ENCODE measurements at regions not wholly inside any gene's neighbourhood (a gene's known extent, or its start where the extent isn't known, plus 50 kb on each side); places are given as distances from the start of the nearest gene placed in this dataset.

GRCh38 chr3:139248593-139249255 is 95.1 kb upstream of the MRPS22 start:
- no peak for DNase-seq

- DNase-seq = peak; percentile 89
These were observed 92.3 kb upstream of the MRPS22 start for GRCh38 chr3:139251529-139251928.

GRCh38 chr3:139252719-139253118 is 91.1 kb upstream of the MRPS22 start:
- no peak for DNase-seq

DNA sequence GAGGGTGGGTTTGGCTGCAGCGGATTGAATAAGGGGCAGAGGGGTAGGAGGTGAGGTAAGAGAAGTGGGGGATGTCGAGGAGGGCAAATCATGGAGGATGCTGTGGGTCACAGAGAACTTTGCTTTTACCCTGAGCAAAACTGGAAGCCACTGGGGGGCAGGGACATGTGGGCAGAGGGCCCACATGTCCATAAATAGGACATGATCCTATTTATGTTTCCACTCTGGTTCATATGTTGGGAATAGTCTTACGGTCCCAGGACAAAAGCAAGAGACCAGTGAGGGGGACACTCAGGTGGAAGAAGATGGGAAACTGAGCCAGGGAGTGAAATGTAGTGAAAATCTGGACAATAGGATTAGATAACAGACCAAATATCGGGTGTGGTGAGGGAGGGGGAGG is 85.5 kb upstream of the MRPS22 start:
- no peak for DNase-seq

DNA sequence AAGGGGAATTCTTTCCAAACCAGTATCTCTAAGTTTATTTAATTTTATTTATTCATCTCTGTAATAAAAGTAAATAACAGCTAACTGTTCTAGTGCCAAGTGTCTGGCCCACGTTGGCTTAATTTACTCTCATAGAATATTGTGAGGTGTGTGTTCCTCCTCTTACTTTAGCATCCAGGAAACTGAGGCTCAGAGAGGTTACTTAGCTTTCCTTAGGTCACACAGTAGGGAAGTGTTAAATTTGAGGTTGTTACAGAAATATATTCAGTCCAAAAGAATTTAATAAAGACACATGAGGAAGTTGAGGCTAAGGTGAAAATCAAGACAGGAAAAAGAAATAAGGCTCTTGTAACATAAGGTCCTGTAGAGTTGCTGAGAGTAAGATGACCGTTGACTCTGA is 84.4 kb upstream of the MRPS22 start:
- DNase-seq = no peak

DNA sequence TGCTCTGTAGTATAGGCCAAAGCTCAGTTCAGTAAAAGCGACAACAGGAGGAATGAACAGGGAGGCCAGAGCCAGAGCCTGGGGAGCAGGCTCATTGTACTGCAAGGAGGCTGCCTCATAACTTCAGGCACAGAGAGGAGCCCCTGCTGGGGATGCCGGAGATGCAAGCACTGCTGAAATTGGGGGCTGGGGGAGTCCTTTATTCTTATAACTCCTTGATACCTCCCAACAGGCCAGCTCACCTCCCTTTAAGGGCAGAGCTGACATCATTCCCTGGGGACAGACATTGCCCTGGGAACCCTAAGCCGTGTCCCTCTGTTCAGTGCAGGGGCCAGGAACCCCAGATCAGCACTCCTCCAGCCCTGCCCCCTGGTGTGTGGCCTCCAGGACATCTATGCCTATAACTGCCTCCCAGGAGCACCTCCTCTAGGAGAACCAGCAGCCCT is 83.8 kb upstream of the MRPS22 start:
- no peak for DNase-seq

DNA sequence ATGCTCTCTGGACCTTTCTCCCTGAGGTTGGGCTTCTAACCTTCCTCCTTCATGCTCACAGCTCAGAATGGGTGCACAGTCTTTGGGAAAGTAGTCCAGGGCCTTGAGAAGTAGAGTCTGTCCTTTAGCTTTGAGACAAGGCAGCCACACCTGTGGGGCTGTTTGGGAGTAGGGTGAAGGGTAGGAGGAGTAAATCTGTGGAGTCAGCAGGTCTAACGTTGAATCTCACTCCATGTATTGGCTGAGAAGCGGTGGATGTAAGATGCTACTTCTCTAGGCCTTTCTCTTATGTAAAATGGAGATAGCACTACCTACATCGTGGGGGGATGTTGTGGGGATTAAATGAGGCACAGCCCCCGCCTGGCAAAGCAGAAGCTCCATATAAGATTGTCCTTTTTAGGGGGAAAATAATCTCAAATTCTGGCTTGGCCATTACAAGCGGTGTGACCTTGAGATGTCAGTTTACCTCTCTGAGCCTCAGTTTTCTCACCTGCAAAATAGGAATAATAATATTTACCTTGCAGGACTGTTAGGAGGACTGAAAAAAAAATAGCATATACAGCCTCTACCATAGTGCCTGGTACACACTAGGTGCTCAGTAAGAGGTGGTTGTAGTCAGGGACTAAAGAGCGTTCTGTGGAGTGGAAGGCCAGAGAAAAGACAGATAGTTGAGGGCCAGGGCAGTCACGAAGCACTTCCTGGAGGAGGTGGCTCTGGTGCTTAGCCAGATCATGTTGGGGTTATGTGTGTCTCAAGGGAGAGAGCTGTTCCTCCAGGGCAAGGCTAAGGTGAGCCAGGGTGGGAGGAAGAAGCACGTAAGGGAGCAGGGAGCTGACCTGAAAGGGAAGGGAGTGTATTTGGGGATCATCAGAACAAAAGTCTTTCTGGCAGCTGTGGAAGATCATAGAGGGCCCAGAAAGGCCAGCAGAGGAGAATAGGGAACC is 82.8 kb upstream of the MRPS22 start:
- no peak for DNase-seq

DNA sequence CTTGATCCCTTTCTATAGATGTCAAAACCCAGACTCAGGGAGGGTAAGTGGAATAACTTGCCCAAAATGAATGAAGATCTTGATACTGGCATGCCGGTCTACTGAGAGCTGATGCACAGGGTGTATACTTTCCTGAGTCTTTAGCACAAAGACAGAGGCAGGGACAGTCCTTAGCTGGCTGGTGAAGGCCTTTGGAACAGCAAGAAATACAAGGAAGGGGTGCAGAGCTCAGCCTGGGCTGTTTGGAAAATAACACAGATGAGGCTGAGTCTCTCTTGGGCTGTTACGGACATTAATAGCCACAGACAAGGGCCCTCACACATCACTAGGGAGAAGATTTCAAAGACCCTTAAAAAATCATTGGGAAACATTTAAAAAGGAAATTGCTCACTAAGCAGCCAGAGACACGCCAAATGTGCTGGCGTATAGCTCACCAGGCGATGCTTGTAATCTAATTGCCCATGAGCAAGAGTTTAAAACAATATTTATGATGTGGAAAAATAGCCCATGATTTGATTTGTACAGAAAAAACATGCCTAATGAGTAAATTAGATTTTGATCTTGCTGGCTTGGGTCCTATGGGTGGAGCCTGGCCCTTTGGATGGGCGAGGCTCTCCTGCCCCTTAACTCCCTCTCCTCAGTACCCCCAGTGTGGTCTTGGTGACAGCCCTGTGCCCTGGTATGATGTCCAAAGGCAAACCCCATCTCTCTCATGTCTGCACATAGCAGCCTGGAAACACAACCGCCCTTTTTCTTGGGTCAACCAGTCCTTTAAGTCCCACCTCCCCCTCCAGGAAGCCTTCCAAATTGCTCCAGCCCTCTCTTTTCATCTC is 81.8 kb upstream of the MRPS22 start:
- no peak for DNase-seq

- no peak for DNase-seq
These were observed 80.0 kb upstream of the MRPS22 start for GRCh38 chr3:139263798-139264197.

DNA sequence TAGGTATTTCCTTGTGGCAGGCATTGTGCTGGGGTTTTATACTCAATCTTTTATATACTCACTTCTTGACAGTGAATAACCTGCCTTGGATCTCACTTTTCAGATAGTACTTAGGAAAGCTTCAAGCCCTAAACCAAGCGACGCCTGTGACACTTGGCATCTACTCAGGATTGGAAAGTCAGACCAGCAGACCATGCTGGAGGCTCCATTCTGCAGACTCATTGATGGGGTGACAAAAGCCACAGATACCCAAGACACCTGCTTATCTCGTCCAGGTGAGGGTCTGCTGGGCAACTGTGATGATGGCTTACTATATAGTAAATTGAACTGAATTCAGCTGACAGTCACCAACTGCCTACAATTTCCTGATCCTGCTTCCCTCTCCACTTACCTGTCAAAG is 79.4 kb upstream of the MRPS22 start:
- DNase-seq = no peak

DNA sequence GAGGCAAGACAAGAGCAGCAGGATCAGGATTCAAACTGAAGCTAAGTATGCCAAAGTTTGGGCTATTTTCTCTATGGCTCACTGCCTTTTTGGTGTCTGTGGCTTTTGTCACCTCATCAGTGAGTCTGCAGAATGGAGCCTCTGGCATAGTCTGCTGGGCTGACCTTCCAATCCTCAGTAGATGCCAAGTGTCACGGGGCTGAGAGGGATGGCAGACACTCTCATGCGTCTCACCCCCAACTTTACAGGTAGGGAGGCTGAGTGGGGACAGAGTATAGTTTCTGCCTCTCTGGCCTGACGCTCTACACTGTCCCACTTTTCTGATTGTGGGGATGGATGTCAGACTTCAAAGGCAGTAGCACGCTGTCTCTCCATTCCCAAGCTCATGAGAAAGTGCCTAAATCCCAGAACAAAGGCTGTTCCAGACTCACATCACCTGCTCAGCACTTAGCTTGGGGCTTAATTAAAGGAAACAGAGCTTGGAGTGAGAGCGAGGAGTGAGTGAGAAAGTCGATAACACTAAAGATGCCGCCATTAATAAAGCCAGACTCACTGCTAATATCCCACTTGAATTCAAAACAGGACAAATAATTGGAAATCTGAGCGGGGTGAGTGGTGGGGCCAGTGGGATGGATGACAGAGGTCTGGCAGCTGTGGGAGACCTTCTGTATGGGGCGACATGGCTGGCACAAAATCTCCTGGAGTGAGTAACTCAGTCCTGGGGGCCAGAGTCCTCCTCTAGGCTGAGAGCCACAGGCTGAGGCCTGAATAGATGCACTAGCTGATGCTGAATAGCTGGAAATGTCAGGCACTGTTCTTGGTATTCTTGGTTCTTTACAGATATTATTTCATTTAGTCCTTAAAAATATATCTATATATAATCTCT is 78.4 kb upstream of the MRPS22 start:
- no peak for DNase-seq

- no peak for DNase-seq
These were observed 76.2 kb upstream of the MRPS22 start for GRCh38 chr3:139267300-139268246.

DNA sequence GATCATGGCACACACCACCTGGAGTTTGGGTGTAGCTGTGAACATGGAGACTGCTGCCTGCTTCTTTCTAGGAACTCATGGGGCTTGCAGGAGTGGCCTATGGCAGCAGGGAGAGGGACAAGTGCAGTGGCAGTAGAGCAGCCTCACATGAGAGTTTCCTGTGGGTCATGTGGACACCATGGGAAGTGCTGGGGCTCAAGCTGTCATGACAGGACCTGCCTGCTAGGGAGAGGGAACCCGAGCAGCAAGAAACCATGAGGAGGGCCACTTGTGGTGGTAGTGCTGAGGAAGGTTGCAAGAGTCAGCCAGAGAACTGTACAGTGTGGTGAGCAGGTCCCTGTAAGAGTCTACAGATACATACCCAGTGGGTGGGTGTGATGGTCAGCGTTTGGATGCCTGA is 73.8 kb upstream of the MRPS22 start:
- DNase-seq = no peak

DNA sequence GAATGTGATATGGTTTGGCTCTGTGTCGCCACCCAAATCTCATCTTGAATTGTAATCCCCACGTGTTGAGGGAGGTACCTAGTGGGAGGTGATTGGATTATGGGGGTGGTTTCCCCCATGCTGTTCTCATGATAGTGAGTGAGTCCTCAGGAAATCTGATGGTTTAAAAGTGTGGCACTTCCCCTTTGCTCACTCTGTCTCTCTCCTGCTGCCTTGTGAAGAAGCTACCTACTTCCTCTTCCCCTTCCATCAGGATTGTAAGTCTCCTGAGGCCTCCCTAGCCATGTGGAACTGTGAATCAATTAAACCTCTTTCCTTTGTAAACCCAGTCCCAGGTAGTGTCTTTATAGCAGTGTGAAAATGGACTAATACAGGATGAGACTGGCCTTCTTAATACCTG is 73.2 kb upstream of the MRPS22 start:
- DNase-seq = peak; percentile 16

DNA sequence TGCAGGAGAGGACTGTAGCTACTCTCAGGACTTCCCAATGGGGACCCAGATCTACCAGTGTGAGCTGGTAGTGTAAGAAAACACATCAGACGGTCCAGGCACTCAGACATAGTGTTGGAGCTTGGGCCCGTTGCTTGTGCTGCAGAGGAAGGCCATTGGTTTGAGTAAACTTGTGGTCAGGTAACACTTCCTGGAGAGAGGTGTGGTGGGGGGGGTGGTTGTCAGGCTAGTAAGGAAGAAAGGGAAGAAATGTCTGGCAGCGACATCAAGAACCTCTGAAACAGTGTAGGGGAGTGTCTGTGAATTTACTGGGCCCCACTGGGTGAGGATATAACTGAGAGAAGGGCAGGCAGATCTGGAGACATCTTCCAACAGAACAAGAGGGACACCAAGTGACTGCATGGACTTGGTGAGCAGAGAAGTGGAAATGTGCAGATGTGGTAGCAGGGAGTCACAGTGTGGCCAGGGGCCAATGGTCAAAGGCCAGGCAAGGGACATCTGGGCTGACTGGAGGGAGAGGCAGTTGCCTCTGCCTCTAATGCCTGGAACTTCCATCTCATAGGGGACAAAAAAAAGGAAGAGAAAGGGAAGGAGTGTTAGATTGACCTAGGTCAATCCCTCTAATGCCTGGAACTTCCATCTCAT is 63.7 kb upstream of the MRPS22 start:
- no peak for DNase-seq

DNA sequence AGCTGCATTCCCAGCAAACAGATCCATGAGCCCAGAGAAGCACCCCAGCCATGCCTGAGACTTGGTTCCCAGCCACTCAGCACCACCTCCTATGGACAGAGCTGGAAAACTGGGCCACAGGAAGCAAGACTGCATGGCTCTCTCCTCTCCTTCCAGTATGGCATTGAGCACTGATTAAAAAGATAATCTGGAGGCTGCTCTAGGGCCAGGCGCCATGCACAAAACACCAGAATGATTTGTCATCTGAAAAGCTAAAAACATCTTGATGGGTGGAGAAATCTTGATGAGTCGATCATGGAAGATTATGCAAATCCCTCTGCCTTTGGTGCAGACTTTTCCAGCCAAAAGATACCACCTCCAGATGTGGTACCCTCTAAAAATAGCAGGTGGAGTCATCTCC is 62.7 kb upstream of the MRPS22 start:
- DNase-seq = no peak

- no peak for DNase-seq
These were observed 62.2 kb upstream of the MRPS22 start for GRCh38 chr3:139281522-139282196.

DNA sequence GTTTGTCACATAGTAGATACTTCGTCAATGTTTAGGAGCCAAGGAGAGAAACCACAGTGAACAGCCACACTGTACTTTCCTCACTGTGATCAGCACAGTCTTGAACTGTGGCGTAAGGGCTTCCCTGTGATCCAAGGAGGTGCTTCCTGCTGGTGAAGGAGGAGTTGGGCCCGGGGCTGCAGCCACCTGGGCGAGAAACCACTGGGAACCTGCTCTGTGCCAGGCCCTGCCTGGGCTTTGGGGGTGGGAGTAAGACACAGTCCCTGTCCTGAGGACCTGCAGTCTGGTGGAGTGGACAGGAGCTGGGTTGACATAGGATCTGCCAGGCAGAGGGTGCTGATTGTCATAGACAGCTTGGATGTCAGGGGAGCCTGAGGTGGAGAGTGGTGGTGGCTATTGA is 60.5 kb upstream of the MRPS22 start:
- no peak for DNase-seq

GRCh38 chr3:139284221-139284620 is 59.6 kb upstream of the MRPS22 start:
- DNase-seq = no peak

DNA sequence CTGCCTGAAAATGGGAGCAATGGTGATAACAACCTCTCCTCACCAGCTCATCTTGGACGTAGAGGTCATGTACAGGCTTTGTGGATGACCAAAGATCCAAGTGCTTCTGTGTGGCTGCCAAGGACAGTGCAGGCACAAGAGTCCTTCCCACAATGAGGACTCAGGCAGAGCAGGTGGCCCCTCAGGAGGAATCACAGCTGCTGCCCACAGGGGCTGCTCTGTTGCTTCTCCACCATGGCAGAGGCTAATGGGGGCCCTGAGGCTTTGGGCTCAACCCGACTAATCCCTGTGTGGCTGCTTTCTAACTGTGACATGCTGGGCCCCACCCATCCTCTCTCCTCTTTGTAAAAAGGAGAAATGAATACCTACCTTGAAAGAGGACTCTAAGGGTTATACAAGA is 58.1 kb upstream of the MRPS22 start:
- DNase-seq = no peak

Measured in OCI-M1 (cell line).